GM12878 (cell line): ENCODE measurements at regions not wholly inside any gene's neighbourhood (a gene's known extent, or its start where the extent isn't known, plus 50 kb on each side); places are given as distances from the start of the nearest gene placed in this dataset.

Source experiments
- ATAC-seq: fragments of 200-7000 bp; cut with Tn5 transposase; 3 replicates; pipeline ENCODE4 v1.9.1; 2020; ENCODE audit warnings: mild to moderate bottlenecking, moderate library complexity
- BruUV-seq: library from RNA; stranded (reverse); fragments of 400-500 nt; replicated peaks from 2 replicates; lab custom pipeline; 2021; lab: Mats Ljungman, UMichigan
- CTCF ChIA-PET: fragments of 300-600 bp; sonication (Branson Sonifier 250); formaldehyde crosslinking; extraction: SDS; loops from one replicate; lab custom pipeline; 2021; ENCODE audit warnings: inconsistent platforms; lab: Yijun Ruan, JAX
- POLR2A ChIA-PET: fragments of 350-600 bp; formaldehyde crosslinking; extraction: SDS; loops from one replicate; lab custom pipeline; 2021; ENCODE audit warnings: inconsistent platforms; lab: Charles Lee
- RAD21 ChIA-PET: fragments of 300-600 bp; sonication (Branson Sonifier 250); formaldehyde crosslinking; loops from one replicate; lab custom pipeline; 2023; ENCODE audit warnings: antibody characterized with exemption; ENCODE audit not compliant: unreplicated experiment; lab: Charles Lee
- SMC1A ChIA-PET: fragments of 300-600 bp; sonication (Branson Sonifier 250); formaldehyde crosslinking; loops from one replicate; lab custom pipeline; 2023; ENCODE audit not compliant: unreplicated experiment, uncharacterized antibody; lab: Charles Lee
- DNase-seq: peaks from one replicate; pipeline ENCODE4 v3.0.0-alpha.2; 2011; ENCODE audit warnings: low read depth, low spot score
- FAIRE-seq: peaks from 3 replicates; lab custom pipeline; 2011; peaks lifted over from hg19 to GRCh38; lab: Jason Lieb, UNC
- H2AFZ ChIP-seq: 2 replicates; pipeline ENCODE4 v1.6.0; 2011; ENCODE audit warnings: low read depth, low read length, control low read depth; ENCODE audit not compliant: control insufficient read depth
- H3K27ac ChIP-seq: 2 replicates; pipeline ENCODE4 v1.5.1; 2011; ENCODE audit warnings: control low read depth; ENCODE audit not compliant: control insufficient read depth, insufficient read depth
- H3K27me3 ChIP-seq, 2 experiments: replicated peaks in 1 of 2; 2 replicates each; pipeline versions ENCODE4 v1.6.0 to v1.6.1; 2011; ENCODE audit warnings: low read length in 1 of 2; ENCODE audit not compliant: control insufficient read depth in 2 of 2, insufficient read depth in 2 of 2
- H3K36me3 ChIP-seq, 2 experiments: 2 replicates each; pipeline ENCODE4 v1.5.1; 2011; ENCODE audit warnings: low read length in 1 of 2; ENCODE audit not compliant: control insufficient read depth in 2 of 2, insufficient read depth in 2 of 2
- H3K4me1 ChIP-seq: 2 replicates; pipeline ENCODE4 v1.6.1; 2011; ENCODE audit warnings: mild to moderate bottlenecking, low read length, moderate library complexity, mixed read lengths; ENCODE audit not compliant: control insufficient read depth, insufficient read depth
- H3K4me2 ChIP-seq: 2 replicates; pipeline ENCODE4 v1.6.0; 2011; ENCODE audit warnings: control low read depth; ENCODE audit not compliant: control insufficient read depth, insufficient read depth
- H3K4me3 ChIP-seq: fragments of 200-600 bp; sonication (generic); 2 replicates; pipeline ENCODE4 v1.5.1; 2016
- H3K79me2 ChIP-seq: 2 replicates; pipeline ENCODE4 v1.6.0; 2011; ENCODE audit warnings: low read length; ENCODE audit not compliant: control insufficient read depth, insufficient read depth
- H3K9ac ChIP-seq: 2 replicates; pipeline ENCODE4 v1.8.0; 2011; ENCODE audit warnings: low read length, control low read depth, mixed read lengths; ENCODE audit not compliant: control insufficient read depth, insufficient read depth
- H3K9me3 ChIP-seq: replicated peaks from 3 replicates; pipeline ENCODE4 v1.5.1; 2011; ENCODE audit warnings: mild to moderate bottlenecking, low read length; ENCODE audit not compliant: control insufficient read depth, insufficient read depth
- H4K20me1 ChIP-seq: 2 replicates; pipeline ENCODE4 v1.6.0; 2011; ENCODE audit not compliant: control insufficient read depth, insufficient read depth
- BACH1 ChIP-seq: fragments of 450-650 bp; IDR thresholded peaks from 2 replicates; pipeline ENCODE4 v1.6.1; 2017; ENCODE audit warnings: mild to moderate bottlenecking, borderline replicate concordance
- BCL3 ChIP-seq: IDR thresholded peaks from 2 replicates; pipeline ENCODE4 v1.6.1; 2011; ENCODE audit warnings: borderline replicate concordance, low read depth, mild to moderate bottlenecking, moderate library complexity, low read length; ENCODE audit not compliant: insufficient read depth, poor library complexity, severe bottlenecking
- CHD2 ChIP-seq: IDR thresholded peaks from 2 replicates; pipeline ENCODE4 v1.6.1; 2011; ENCODE audit warnings: low read depth, low read length, improper control_type of control experiment, borderline replicate concordance
- HSF1 ChIP-seq: fragments of 150-350 bp; IDR thresholded peaks from 2 replicates; pipeline ENCODE4 v1.6.1; 2014; ENCODE audit warnings: mild to moderate bottlenecking, low read depth, low read length
- JUNB ChIP-seq: IDR thresholded peaks from 2 replicates; pipeline ENCODE4 v1.6.1; 2016; ENCODE audit warnings: antibody characterized with exemption, mild to moderate bottlenecking
- KLF5 ChIP-seq: fragments of 450-650 bp; IDR thresholded peaks from 2 replicates; pipeline ENCODE4 v1.6.1; 2014; ENCODE audit warnings: mild to moderate bottlenecking; ENCODE audit not compliant: partially characterized antibody
- MEF2B ChIP-seq: fragments of 450-650 bp; IDR thresholded peaks from 2 replicates; pipeline ENCODE4 v1.6.1; 2018; ENCODE audit warnings: mild to moderate bottlenecking, moderate library complexity; ENCODE audit not compliant: partially characterized antibody, poor library complexity, severe bottlenecking
- MYB ChIP-seq: fragments of 150-350 bp; IDR thresholded peaks from 2 replicates; pipeline ENCODE4 v1.6.1; 2014; ENCODE audit warnings: mild to moderate bottlenecking, low read depth, low read length, borderline replicate concordance
- NBN ChIP-seq: fragments of 450-650 bp; IDR thresholded peaks from 2 replicates; pipeline ENCODE4 v1.6.1; 2016
- NR2F1 ChIP-seq: fragments of 450-650 bp; conservative IDR thresholded peaks from 2 replicates; pipeline ENCODE4 v1.6.1; 2017; ENCODE audit warnings: mild to moderate bottlenecking
- PKNOX1 ChIP-seq: fragments of 450-650 bp; IDR thresholded peaks from 2 replicates; pipeline ENCODE4 v1.6.1; 2016; ENCODE audit warnings: mild to moderate bottlenecking
- RAD21 ChIP-seq: IDR thresholded peaks from 2 replicates; pipeline ENCODE4 v1.6.1; 2011; ENCODE audit warnings: mild to moderate bottlenecking, low read depth, low read length, moderate library complexity; ENCODE audit not compliant: insufficient read depth
- SIX5 ChIP-seq: IDR thresholded peaks from 2 replicates; pipeline ENCODE4 v1.6.1; 2011; ENCODE audit warnings: mild to moderate bottlenecking, low read depth, low read length, moderate library complexity; ENCODE audit not compliant: severe bottlenecking
- SMAD5 ChIP-seq: IDR thresholded peaks from 2 replicates; pipeline ENCODE4 v1.6.1; 2016; ENCODE audit warnings: antibody characterized with exemption, low read depth
- TAF1 ChIP-seq: IDR thresholded peaks from 2 replicates; pipeline ENCODE4 v1.6.1; 2011; ENCODE audit warnings: mild to moderate bottlenecking, low read depth, low read length, borderline replicate concordance
- TARDBP ChIP-seq: IDR thresholded peaks from 2 replicates; pipeline ENCODE4 v1.6.1; 2016; ENCODE audit warnings: borderline replicate concordance
- ZNF24 ChIP-seq: fragments of 450-650 bp; IDR thresholded peaks from 2 replicates; pipeline ENCODE4 v1.6.1; 2017; ENCODE audit warnings: antibody characterized with exemption, mild to moderate bottlenecking
- WGBS: methylation state at CpG from one replicate; pipeline ENCODE4 v1.1.6; 2016; ENCODE audit warnings: low lambda C conversion rate; ENCODE audit not compliant: insufficient replicate concordance, insufficient coverage; ENCODE audit errors: missing lambda C conversion rate; 5-methylcytosine and 5-hydroxymethylcytosine counted together
- in situ Hi-C: fragments of 300-500 bp; cut with MboI; formaldehyde crosslinking; loops from 9 replicates; pipeline ENCODE4 v1.14.3; 2018; ENCODE audit warnings: mixed read lengths
- intact Hi-C: fragments of 100-400 bp; cut with micrococcal nuclease; formaldehyde crosslinking; loops from one replicate; pipeline ENCODE4 v1.14.2; 2022; ENCODE audit not compliant: unreplicated experiment

- WGBS: 71% methylated on average over 5 of the region's 5 CpGs
- DNase-seq (no peak), ATAC-seq (no peak), FAIRE-seq (no peak)
- no peak overlapping the region for H3K4me2 ChIP-seq
- in situ Hi-C loops (no loop called here), intact Hi-C loops (no loop called here)
- no peak overlapping the region for H2AFZ ChIP-seq
- H3K9me3 ChIP-seq: no peaks in the 10 kb centered on the region; the same call in 2 of the 3 replicates
- H3K4me3 ChIP-seq: no peak overlapping the region
- H3K27ac ChIP-seq: no peak overlapping the region
- RAD21 ChIA-PET: interaction anchor here (0.7 kb wide), 1 partner anchor 9 kb away, joined by 3 read pairs; no protein-coding TSS in a partner anchor
- no peaks in the 10 kb centered on the region for H3K27me3 ChIP-seq
- no peaks in the 10 kb centered on the region for H3K79me2 ChIP-seq
- TF ChIP-seq ZNF24: no peak
- no peak for TF ChIP-seq TARDBP
- TF ChIP-seq PKNOX1: no peak
- TF ChIP-seq TAF1: no peak
- no TSS peak for BruUV-seq
- CTCF ChIA-PET: no interaction called here
- no peaks in the 10 kb centered on the region for H3K4me1 ChIP-seq
- SMC1A ChIA-PET: no interaction called here
- H3K9ac ChIP-seq: no peak overlapping the region
- H4K20me1 ChIP-seq: no peaks in the 10 kb centered on the region
- H3K36me3 ChIP-seq: no peaks in the 10 kb centered on the region
- POLR2A ChIA-PET: no interaction called here
Measured at GRCh38 chr13:89687066-89687465, 1660.4 kb upstream of the MIR17HG start.

GRCh38 chr13:89688918-89689317, 1658.6 kb upstream of the MIR17HG start:
- Histone ChIP-seq H3K4me1 (no peaks in the 10 kb centered on the region), H3K27me3 (no peaks in the 10 kb centered on the region), H3K4me2 (no peak overlapping the region), H3K4me3 (no peak overlapping the region), H4K20me1 (no peaks in the 10 kb centered on the region), H3K27ac (no peak overlapping the region), H2AFZ (no peak overlapping the region), H3K9ac (no peak overlapping the region), H3K9me3 (no peaks in the 10 kb centered on the region; the same call in 2 of the 3 replicates), H3K36me3 (no peaks in the 10 kb centered on the region), H3K79me2 (no peaks in the 10 kb centered on the region)
- no TSS peak for BruUV-seq
- SMC1A ChIA-PET: no interaction called here
- ATAC-seq: no peak
- DNase-seq: no peak
- WGBS: 29% methylated on average over 3 of the region's 3 CpGs
- CTCF ChIA-PET: no interaction called here
- intact Hi-C loops: no loop called here
- POLR2A ChIA-PET: no interaction called here
- RAD21 ChIA-PET: no interaction called here
- FAIRE-seq: no peak
- in situ Hi-C loops: no loop called here
- TF ChIP-seq JUNB (no peak), SMAD5 (no peak), KLF5 (no peak), CHD2 (no peak), NR2F1 (no peak), BACH1 (no peak), NBN (no peak), MYB (no peak), MEF2B (no peak), BCL3 (no peak), SIX5 (no peak), RAD21 (no peak), HSF1 (no peak)
